Mesothelial cell of epicardium (in vitro differentiated cells): ENCODE measurements at regions not wholly inside any gene's neighbourhood (a gene's known extent, or its start where the extent isn't known, plus 50 kb on each side); places are given as distances from the start of the nearest gene placed in this dataset.
A peak's percentile ranks its signal among the peaks of the same experiment; 100 is the strongest.
"Not testable (repeated sequence)": the region's sequence is repeated elsewhere in the genome, so short reads cannot be mapped to it uniquely, and the experiment has no call there.

Experiments used
- DNase-seq, 2 experiments: peaks; one replicate each; pipeline ENCODE4 v3.0.0; 2021; ENCODE audit warnings: low spot score in 2 of 2; ENCODE audit not compliant: unreplicated experiment in 2 of 2
- H3K27ac Mint-ChIP-seq: 2 replicates; pipeline ENCODE4 v1.8.0; 2021; ENCODE audit warnings: mixed read lengths
- H3K27me3 Mint-ChIP-seq: 2 replicates; pipeline ENCODE4 v1.8.0; 2021; ENCODE audit warnings: low read depth, mixed read lengths
- H3K36me3 Mint-ChIP-seq: 2 replicates; pipeline ENCODE4 v1.8.0; 2021; ENCODE audit warnings: mixed read lengths
- H3K4me1 Mint-ChIP-seq: 2 replicates; pipeline ENCODE4 v1.8.0; 2021; ENCODE audit warnings: mixed read lengths
- H3K4me3 Mint-ChIP-seq: 2 replicates; pipeline ENCODE4 v1.8.0; 2021; ENCODE audit warnings: mild to moderate bottlenecking, moderate library complexity, mixed read lengths
- H3K9me3 Mint-ChIP-seq: 2 replicates; pipeline ENCODE4 v1.8.0; 2021; ENCODE audit warnings: mixed read lengths
- TF ChIP-seq, protein P1 (sequence below): fragments of 200-600 bp; sonication (generic); IDR thresholded peaks from one replicate; pipeline ENCODE4 v1.5.0; 2021; ENCODE audit warnings: antibody characterized with exemption; ENCODE audit not compliant: unreplicated experiment

DNA sequence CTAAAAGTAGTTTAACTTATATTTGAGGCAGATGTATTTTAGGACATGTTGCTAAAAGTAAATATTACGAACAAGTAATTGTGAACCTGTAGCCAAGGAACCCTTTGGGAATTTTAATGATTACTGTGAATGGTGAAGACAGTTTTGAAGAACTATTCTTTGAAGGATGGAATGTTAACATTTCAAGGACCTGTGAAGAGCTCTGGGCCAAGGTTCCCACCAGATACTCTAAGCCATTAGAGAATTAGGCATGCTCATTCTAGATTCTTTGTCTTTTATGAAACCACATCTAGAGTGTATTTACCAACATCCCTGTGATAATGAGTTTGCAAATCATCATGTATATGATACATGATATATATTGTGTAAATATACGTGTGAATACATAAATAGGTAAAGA, 99.8 kb downstream of the SEPTIN7 start:
- Mint-ChIP-seq H3K27ac (no peak overlapping the region), H3K36me3 (peaks cover 29% of the 10 kb centered on the region), H3K27me3 (no peaks in the 10 kb centered on the region), H3K4me3 (no peak overlapping the region), H3K9me3 (no peaks in the 10 kb centered on the region), H3K4me1 (no peaks in the 10 kb centered on the region)
- no peak for DNase-seq
- TF ChIP-seq, protein P1, sequence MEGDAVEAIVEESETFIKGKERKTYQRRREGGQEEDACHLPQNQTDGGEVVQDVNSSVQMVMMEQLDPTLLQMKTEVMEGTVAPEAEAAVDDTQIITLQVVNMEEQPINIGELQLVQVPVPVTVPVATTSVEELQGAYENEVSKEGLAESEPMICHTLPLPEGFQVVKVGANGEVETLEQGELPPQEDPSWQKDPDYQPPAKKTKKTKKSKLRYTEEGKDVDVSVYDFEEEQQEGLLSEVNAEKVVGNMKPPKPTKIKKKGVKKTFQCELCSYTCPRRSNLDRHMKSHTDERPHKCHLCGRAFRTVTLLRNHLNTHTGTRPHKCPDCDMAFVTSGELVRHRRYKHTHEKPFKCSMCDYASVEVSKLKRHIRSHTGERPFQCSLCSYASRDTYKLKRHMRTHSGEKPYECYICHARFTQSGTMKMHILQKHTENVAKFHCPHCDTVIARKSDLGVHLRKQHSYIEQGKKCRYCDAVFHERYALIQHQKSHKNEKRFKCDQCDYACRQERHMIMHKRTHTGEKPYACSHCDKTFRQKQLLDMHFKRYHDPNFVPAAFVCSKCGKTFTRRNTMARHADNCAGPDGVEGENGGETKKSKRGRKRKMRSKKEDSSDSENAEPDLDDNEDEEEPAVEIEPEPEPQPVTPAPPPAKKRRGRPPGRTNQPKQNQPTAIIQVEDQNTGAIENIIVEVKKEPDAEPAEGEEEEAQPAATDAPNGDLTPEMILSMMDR, result no peak

DNA sequence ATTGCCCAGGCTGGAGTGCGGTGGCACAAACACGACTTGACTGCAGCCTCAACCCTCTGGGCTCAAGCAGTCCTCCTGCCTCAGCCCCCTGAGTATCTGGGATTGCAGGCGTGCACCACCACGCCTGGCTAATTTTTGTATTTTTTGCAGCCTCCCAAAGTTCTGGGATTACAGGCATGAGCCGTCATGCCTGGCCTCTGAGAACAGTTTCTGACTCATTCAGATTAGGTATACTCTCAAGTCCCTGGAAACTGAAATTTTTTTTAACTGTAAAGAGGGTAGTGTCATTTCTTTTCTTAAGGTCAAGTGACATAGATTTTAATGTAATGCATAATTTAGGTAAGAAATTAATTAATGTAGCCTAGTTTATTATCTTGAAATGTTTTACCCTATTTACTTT, 104.7 kb downstream of the SEPTIN7 start:
- Mint-ChIP-seq H3K9me3 (no peaks in the 10 kb centered on the region), H3K27me3 (no peaks in the 10 kb centered on the region), H3K36me3 (peaks cover 22% of the 10 kb centered on the region), H3K4me3 (no peak overlapping the region), H3K27ac (no peak overlapping the region), H3K4me1 (no peaks in the 10 kb centered on the region)
- no peak for DNase-seq
- TF ChIP-seq, protein P1, result no peak

DNA sequence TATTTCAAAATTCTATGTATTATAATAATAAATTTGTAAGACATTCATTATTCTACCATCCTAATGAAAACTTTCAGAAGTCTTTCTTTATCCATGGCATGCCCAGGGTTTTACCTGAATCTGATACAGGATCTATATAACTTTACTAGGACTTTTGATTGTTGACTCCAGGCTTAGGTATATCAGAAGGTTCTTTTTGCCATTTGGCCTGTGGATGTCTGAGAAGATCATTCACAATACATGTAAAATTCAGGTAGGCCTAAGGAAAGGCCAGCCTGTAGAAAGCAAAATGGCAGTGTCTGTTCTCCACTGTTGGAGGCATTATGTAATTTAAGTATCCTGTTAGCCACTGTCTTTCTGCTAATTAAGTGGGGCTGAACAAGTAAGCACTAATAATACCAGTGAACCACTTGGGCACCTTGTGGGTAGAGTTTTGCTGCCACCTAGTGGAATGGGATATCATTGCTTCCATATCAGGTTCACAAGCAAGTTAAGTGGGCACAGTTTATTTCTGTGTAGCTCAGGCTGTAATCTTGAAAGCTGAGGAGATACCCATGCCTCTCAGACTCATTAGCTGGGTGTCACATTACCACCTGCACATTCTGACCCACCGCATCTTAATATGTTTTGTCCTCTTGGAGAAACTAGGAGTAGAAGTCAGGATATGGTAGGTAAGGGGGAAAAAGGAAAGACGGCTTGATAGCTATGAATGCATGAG, 105.5 kb downstream of the SEPTIN7 start:
- peaks cover 23% of the 10 kb centered on the region for H3K36me3 Mint-ChIP-seq
- H3K27ac Mint-ChIP-seq, result no peak overlapping the region
- peak in 1 of 2 experiments; percentile 71 for DNase-seq
- no peaks in the 10 kb centered on the region for H3K9me3 Mint-ChIP-seq
- no peak overlapping the region for H3K4me3 Mint-ChIP-seq
- no peaks in the 10 kb centered on the region for H3K4me1 Mint-ChIP-seq
- H3K27me3 Mint-ChIP-seq, result no peaks in the 10 kb centered on the region
- TF ChIP-seq, protein P1, result peak; percentile 93

DNA sequence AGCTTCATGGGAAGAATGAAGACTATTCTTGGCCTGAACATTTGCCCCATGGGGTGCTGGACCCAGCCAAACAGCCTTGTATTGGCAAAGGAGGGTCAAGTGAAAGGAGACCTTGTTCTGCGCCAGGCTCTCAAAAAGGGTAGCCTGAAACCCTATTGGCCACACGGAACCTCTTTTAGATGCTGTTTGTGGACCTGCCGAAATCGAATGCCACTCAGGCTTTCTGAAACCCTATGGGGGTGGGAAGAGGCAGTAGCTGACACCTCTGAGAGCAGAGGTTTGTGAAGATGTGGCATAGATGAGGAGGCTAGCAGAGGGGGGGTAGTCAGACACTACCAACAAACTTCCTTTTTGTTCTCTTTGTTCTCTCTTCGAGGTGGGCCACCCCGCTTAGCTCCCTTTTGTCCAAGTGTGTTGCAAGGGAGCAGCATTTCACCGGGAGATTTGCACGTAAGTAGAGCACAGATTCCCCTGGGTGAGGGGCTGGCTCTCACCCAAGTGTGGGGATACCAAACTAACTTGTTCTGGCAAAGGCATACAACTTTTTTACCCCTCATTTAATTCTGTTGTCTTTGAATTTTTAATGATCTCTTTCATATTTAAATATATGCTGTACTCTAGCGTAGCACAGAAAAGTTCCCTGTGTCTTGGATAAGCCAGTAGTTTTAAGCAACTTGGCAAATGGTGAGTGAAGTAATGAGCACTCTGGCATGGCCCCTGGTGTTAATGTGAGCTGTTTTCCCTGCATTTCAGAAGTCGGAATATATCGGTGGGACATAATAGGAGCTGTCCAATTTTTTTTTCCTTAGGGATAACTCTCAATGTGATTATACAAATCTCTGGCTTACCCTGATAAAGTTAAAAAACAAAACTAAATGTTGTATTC, 107.7 kb downstream of the SEPTIN7 start:
- H3K4me1 Mint-ChIP-seq, result no peaks in the 10 kb centered on the region
- no peaks in the 10 kb centered on the region for H3K27me3 Mint-ChIP-seq
- DNase-seq, result no peak
- TF ChIP-seq, protein P1, result no peak
- no peak overlapping the region for H3K27ac Mint-ChIP-seq
- H3K4me3 Mint-ChIP-seq, result no peak overlapping the region
- H3K36me3 Mint-ChIP-seq, result peaks cover 21% of the 10 kb centered on the region
- no peaks in the 10 kb centered on the region for H3K9me3 Mint-ChIP-seq

DNA sequence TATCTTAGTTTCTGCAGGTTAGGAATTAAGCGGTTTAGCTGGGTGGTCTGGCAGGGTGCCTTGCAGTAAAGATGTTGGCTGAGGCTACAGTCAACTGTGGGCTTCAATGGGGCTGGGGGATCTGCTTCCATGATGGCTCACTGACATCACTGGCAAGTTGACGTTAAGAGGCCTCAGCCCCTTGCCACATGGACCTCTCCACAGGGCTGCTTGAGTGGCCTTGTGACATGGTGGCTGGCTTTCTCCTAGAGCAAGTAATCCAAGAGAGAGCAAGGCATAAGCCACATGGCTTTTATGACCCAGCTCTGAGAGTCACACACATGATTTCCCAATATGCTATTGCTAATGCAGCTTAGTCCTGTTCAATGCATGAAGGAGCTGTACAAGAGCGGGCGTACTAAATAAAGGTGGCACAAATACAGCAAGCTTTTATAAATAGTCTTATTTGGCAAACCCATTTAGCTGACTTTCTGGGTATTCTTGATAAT, 109.1 kb downstream of the SEPTIN7 start:
- H3K27ac Mint-ChIP-seq, result no peak overlapping the region
- peaks cover 14% of the 10 kb centered on the region for H3K36me3 Mint-ChIP-seq
- no peaks in the 10 kb centered on the region for H3K4me1 Mint-ChIP-seq
- H3K27me3 Mint-ChIP-seq, result no peaks in the 10 kb centered on the region
- no peak for DNase-seq
- TF ChIP-seq, protein P1, result no peak
- no peaks in the 10 kb centered on the region for H3K9me3 Mint-ChIP-seq
- H3K4me3 Mint-ChIP-seq, result no peak overlapping the region

DNA sequence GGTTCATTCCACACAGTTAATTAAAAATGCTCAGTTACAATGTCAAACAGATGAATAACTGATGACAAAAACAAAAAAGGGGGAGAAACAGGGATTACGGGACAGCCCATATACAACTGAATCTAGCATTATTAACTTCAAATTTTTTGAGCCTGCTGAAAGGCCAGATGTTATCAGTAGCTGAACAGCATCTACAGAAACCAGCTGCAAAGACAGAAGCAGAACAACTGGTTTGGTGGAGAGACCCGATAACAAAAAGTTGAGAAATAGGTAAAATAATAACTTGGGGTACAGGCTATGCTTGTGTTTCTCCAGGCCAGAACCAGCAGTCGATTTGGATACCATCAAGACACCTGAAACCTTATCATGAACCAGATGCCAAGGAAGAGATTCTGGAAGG, 109.8 kb downstream of the SEPTIN7 start:
- not testable (repeated sequence) for H3K4me3 Mint-ChIP-seq, DNase-seq, H3K27ac Mint-ChIP-seq, H3K9me3 Mint-ChIP-seq, H3K27me3 Mint-ChIP-seq, H3K4me1 Mint-ChIP-seq
- peaks cover 14% of the 10 kb centered on the region for H3K36me3 Mint-ChIP-seq

DNA sequence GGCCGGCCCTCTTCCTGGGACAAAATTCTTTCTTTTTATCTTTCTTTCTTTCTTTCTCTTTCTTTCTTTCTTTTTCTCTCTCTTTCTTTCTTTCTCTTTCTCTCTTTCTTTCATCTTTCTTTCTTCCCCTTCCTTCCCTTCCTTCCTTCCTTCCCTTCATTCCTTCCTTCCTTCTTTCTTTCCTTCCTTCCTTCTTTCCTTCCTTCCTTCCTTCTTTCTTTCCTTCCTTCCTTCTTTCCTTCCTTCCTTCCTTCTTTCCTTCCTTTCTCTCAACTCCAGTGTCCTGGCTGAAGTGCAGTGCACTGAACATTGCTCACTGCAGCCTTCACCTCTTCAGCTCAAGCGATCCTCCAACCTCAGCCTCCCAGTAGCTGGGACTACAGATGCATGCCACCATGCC, 112.5 kb downstream of the SEPTIN7 start:
- H3K4me1 Mint-ChIP-seq, H3K9me3 Mint-ChIP-seq, H3K4me3 Mint-ChIP-seq, H3K27ac Mint-ChIP-seq, H3K27me3 Mint-ChIP-seq, DNase-seq: not testable (repeated sequence)
- peaks cover 14% of the 10 kb centered on the region for H3K36me3 Mint-ChIP-seq

DNA sequence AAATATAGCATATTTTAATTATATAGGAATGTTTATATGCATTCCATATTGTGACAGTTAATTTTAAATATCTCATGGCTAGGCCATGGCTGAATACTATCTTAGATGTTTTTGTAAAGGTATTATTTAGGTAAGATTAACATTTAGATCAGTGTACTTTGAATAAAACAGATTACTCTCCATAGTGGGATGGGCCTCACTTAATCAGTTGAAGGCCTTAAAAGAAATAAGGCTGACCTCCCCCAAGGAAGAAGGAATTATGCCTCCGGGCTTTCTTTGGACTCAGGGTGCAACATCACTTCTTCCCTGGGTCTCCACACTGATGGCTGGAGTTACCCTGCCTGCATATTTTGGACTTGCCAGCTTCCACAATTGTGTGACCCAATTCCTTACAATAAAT, 113.4 kb downstream of the SEPTIN7 start:
- H3K4me3 Mint-ChIP-seq, H3K9me3 Mint-ChIP-seq: not testable (repeated sequence)

More for the DNA sequence above, 113.4 kb downstream of the SEPTIN7 start:
- H3K27ac Mint-ChIP-seq, DNase-seq, H3K27me3 Mint-ChIP-seq, H3K4me1 Mint-ChIP-seq: not testable (repeated sequence)
- H3K36me3 Mint-ChIP-seq, result peaks cover 14% of the 10 kb centered on the region
